D721Med (cell line): ENCODE measurements at regions not wholly inside any gene's neighbourhood (a gene's known extent, or its start where the extent isn't known, plus 50 kb on each side); places are given as distances from the start of the nearest gene placed in this dataset.

Experiments
- DNase-seq: peaks from one replicate; pipeline ENCODE4 v3.0.0; 2011; ENCODE audit warnings: low spot score; ENCODE audit not compliant: insufficient read length
- FAIRE-seq: peaks from 2 replicates; lab custom pipeline; 2011; peaks lifted over from hg19 to GRCh38; lab: Jason Lieb, UNC
- TF ChIP-seq, protein P1 (sequence below): IDR thresholded peaks from 2 replicates; pipeline ENCODE4 v1.5.1; 2012; ENCODE audit warnings: mild to moderate bottlenecking, control low read depth; ENCODE audit not compliant: insufficient read depth; ENCODE audit errors: missing control alignments

DNA sequence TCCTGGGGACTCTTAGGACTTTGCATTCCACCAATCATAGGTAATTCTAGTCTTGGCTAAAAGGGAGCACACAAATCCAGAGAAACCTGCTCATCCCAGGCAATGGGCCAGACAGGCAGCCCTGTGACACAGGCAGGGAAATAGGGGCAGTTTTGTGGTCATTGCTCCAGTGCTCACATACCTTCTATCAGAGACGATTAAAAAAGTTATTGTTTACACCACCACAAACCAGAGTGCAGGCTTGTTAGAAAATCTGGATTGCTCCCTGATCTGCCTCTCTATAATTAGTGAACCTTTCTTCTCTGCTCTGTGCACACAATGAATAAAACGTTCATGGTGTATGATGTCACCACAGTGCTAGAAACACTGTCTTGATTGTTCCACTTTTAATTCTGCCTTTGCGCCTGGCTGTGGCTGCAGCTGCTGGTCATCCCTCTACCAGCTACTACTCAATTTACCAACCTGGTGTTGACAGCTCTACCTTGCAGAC, 121.6 kb upstream of the SPATA13 start:
- no peak for DNase-seq
- FAIRE-seq = no peak
- TF ChIP-seq, protein P1, sequence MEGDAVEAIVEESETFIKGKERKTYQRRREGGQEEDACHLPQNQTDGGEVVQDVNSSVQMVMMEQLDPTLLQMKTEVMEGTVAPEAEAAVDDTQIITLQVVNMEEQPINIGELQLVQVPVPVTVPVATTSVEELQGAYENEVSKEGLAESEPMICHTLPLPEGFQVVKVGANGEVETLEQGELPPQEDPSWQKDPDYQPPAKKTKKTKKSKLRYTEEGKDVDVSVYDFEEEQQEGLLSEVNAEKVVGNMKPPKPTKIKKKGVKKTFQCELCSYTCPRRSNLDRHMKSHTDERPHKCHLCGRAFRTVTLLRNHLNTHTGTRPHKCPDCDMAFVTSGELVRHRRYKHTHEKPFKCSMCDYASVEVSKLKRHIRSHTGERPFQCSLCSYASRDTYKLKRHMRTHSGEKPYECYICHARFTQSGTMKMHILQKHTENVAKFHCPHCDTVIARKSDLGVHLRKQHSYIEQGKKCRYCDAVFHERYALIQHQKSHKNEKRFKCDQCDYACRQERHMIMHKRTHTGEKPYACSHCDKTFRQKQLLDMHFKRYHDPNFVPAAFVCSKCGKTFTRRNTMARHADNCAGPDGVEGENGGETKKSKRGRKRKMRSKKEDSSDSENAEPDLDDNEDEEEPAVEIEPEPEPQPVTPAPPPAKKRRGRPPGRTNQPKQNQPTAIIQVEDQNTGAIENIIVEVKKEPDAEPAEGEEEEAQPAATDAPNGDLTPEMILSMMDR = no peak

DNA sequence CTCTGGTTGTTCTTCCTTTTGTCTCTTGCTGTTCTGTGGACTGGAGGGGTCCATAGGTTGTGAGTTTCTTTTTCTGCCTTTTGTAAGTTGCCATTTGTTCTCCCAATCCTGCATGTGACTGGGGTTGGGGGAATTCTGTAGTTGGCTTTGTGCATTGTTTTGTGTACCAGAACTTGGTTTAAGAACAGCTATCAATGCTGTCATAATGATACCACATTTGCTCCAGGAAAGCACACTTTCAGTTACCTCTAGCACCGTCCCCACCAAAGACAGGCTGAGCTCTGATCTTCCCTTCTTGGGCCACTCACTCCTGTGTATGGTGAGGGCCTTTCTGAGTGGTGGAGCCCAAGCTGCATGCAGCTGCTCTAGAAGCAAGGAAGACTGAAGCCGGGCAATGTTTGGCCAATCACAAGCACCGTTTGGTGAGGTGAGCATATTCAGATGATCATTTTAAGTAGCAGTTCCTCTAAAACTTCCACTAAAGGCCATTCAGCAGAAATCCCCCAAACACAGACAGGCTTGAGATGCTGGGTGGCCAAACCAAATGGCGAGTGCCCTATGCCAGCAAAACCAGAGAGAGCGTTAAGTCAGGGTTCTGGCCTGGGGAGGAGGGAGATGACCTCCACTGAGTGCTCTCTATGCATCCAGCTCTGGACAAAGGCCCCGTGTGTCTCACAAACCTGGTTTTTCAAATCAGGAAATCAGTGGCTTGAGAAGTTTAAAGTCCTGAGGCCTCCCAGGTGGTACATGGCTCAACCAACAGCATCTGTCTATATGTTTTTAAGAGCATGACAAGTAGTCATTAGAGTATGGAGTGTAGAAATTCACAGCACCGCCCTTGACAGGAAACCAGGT, 120.7 kb upstream of the SPATA13 start:
- DNase-seq (no peak), FAIRE-seq (no peak)
- TF ChIP-seq, protein P1 = no peak

DNA sequence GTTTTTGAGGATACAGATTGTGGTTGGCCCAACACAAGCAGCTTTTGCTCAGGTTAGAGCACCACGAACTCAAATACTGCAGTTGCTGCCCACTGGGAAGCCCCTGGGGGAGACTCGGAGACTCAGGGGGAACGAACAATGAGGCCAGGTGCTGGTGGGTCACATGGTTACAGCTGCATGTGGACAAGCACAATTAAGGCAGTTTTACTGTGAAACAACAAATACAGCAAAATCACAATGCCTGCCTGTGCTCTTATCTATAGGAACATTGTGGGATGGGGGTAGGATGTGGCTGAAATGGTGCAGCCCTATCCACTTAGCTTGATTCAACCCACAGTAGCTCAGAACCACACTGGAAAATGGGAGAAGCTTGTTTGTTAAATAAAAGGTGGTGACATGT, 119.7 kb upstream of the SPATA13 start:
- TF ChIP-seq, protein P1 = no peak
- no peak for FAIRE-seq

DNA sequence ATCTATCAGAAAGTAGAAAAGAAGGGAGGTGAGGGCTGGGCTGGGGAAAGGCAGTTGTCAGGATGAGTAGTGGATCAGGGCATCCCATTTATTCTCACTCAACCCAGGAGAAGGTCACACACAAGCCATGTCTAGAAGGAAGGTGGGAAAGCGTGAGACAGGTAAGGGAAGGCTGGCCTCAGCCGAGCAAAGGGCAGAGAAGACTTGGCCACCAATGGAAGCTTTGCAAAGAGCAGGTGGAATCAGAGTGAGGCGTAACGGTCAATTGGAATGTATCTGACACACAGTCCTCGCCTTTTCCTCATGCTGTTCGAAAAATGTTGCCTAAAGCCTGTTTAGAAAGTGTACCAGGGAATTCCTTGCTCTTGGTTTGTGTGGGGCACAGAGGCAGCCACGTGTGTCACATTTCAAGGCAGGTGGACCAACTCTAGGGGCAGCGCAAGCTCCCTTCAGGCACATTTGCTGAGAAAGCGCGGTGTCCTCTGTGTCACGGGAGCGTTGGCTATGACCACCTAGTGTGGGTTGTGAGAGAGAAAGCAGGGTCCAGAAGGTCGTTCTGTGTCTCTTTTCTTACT, 118.8 kb upstream of the SPATA13 start:
- FAIRE-seq = no peak

More for the DNA sequence above, 119.7 kb upstream of the SPATA13 start:
- DNase-seq = no peak

DNA sequence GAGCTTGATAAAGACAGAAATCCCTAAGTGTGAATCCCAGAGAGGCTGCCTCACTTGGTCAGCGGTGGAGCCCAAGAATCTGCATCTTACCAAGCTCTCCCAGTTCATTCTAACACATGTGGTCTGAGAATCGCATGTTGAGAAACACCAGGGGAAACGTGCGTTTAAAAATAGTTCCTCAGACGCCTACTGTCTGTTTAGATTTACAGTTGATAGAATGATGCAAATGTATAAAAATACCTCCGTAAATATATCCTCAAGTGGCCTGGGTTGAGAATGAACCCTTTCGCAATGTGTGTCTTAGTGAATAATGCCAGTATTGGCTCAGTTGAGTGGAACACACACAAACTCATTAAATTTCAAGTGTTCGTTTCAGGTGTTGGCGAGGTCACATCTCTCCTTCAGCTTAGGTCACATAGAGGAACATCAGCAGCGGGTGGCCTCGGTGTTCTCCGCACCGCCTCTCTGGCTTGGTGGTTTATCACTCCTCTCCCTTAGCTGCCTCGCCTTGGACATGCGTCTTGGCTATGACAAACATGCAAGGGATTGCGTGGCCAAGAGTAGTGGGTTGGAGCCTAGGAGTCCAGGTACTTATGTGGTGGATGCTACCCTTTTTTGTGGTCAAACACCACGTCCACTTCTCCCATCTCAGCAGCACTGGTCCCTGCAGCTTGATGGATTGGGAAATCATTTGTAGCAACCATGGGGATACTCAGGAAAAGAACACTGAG, 117.6 kb upstream of the SPATA13 start:
- DNase-seq (no peak), FAIRE-seq (no peak)
- TF ChIP-seq, protein P1 = no peak

More for the DNA sequence above, 118.8 kb upstream of the SPATA13 start:
- no peak for DNase-seq
- TF ChIP-seq, protein P1 = no peak

DNA sequence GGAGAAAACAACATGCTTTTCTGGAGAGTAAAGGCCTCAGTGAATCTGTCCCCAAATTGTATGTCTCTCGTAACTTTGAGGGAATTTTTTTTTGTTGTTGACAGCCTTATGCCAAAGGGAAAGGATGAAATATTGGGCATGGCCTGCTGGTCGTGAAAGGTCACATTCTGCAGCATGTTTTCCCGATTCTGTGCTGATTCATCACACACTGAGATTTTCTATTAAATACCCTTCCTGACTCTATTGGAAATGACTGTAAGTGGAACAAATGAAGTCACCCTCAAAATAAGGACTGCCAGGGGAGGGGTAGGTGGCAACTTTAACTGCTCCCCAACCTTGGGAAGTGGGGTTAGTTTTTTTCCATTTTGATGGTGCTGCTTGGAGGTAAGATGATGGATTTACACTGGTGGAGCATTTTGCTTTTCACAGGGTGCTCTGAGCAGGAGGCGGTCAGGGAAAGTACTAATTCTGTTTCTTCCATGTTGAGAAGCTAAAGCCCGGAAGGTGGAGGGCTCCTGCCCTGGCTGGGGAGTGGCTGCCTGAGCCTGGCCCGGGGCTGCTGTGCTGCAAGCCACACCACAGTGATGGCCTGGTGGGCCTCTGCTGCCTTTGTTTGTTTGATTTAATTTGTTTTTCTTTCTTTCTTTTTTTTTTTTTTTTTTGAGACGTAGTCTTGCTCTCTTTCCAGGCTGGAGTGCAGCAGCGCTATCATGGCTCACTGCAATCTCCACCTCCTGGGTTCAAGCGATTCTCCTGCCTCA, 116.8 kb upstream of the SPATA13 start:
- DNase-seq (no peak), FAIRE-seq (no peak)
- TF ChIP-seq, protein P1 = no peak
